Fibroblast of skin of right quadriceps (primary cell): ENCODE measurements at regions not wholly inside any gene's neighbourhood (a gene's known extent, or its start where the extent isn't known, plus 50 kb on each side); places are given as distances from the start of the nearest gene placed in this dataset.
"Not testable (repeated sequence)": the region's sequence is repeated elsewhere in the genome, so short reads cannot be mapped to it uniquely, and the experiment has no call there.

Experiments used
- DNase-seq: peaks from one replicate; pipeline ENCODE4 v3.0.0-alpha.2; 2013

DNA sequence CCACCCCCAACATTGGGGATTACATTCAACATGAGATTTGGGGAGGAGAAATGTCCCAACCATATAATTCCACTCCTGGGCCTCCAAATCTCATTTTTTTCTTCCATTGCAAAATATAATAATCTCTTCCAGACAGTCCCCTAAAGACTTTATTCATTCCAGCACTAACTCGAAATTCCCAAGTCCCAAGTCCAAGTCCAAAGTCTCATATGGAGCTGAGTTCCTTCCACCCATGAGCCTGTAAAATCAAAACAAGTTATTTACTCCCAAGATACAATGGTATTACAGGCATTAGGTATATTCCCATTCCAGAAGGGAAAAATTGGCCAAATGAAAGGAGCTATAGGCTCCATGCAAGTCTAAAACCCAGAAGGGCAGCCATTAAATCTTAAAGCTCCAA lies 56.7 kb downstream of the P2RY1 start:
- no peak for DNase-seq

DNA sequence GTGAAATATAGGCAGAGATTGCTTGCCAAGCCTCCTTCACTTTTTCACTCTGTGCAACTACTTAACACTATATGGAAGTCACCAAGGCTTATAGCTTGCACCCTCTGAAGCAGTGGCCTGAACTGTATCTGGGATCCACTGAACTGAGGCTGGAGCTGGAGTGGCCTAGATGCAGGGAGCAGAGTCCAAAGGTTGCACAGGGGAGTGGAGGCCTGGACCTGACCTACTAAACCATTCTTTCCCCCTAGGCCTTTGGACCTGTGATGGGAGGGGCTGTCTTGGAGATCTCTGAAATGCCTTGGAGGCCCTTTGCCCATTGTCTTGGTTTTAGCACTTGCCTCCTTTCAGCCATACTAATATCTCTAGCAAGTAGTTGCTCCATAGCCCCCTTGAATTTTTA lies 57.5 kb downstream of the P2RY1 start:
- DNase-seq, result no peak

DNA sequence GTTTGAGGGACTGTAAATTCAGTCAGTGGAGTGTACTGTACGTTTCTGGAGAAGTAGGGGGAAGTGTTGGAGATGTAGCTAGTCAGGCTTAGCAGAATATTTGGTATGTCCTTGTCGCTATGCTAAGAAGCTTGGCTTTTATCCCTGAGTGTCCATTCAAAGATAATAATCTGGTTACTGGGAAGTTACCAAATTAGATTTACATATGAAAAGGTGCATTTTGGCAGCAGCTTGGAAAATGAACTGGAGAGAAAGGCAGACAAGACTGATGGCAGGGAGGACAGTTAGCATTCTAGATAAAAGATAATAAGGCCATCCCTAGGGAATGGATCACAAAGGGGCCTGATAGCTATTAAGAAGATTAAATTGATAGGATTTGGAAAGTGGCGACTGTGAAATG lies 58.7 kb downstream of the P2RY1 start:
- no peak for DNase-seq

DNA sequence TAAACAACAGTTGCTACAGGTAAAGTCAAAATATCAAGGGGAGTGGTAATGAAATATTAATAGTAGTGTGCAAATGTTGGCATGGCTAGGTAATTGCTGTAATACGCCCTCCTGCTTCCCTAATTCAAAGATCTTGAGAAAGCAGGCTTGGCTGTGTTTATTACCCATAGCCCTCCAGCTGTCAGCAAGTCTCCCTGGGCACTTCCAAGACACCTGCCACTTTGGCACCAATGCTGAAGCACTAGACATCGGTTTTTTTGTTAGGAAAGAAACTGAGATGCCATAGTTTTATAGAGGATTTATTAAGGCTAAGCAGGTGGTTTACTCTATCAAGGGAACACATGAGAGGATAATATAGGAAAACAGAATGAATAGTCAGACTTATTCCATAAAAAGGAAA lies 64.4 kb downstream of the P2RY1 start:
- no peak for DNase-seq

DNA sequence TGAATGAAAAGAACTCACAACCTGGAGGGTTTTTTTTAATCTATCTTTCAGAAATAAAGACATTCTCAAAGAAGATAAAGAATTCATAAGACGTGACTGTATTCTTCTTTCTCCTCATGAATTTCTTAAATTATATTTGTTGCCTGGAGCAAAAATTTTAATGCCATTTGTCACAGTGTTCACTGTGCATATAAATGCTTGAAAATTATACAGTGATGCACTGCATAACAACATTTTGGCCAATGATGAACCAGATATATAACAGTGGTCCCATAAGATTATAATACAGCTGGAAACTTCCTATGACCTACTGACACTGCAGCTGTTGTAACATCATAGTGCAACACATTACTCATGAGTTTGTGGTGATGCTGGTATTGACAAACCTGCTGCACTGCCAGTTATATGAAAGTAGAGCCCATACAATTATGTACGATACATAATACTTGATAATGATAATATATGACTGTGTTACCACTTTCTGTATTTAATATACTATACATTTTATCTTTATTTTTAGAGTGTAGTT lies 67.3 kb downstream of the P2RY1 start:
- DNase-seq, result no peak

DNA sequence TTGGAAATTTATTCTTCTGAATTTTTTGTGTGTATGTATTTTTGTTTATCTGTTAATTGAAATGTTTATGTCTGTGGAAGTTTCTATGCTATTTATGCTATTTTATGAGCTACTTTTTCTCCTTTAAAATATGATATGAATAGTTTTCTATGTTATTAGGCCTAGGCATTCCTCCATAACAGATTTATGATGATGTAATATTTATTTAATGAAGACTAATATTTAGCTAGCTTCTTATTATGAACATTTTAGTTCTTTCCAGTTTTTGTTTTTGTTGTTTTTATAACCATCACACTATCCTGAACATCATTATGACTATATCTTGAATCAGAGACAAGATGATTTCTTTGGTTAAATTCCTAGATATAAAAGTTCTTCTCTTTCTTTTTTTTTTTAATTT lies 70.7 kb downstream of the P2RY1 start:
- no peak for DNase-seq

DNA sequence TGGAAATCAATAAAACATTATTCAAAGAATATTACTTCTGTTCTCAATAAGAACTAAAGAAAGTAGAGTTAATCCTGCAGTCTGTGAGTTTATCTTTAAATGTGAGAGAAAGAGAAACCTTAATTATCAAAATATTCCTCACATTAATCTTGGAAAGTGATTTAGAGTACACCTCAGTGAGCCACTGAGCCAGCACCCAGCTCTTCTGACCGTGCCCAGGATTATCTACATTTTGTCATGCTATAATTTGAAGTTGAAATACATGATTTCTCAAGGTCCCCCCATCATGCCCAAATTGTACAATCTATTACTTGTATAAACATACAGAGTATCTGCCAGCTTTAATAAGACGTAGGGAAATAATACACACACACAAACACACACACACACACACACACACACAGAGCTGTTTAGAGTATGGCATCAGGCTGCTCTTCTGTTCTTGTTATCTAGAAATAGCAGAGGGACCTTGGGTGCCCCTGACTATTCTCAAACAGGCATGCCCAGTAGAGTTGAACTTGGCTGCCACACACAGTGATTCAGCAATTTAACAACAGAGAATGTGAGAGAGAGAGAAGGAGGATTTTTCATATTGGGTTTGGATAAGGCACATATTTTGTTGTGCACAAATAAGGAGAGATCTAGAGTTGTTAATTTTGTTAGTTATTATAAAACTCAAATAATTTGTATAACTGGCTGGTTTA lies 74.4 kb downstream of the P2RY1 start:
- DNase-seq, result peak; percentile 6

DNA sequence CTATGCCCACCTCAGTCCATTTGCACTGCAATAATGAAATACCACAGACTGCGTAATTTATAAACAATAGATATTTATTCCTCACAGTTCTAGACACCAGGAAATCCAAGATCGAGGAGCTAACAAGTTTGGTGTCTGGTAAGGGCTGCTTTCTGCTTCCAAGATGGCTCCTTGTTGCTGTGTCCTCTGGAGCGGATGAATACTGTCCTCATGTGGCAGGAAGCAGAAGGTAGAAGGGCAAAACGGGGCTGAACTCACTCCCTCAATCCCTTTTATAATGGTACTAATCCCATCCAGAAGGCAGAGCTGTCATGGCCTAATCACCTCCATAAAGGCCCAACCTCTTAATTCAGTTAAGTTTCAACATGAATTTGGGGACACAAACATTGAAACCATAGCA lies 75.3 kb downstream of the P2RY1 start:
- DNase-seq, result no peak

DNA sequence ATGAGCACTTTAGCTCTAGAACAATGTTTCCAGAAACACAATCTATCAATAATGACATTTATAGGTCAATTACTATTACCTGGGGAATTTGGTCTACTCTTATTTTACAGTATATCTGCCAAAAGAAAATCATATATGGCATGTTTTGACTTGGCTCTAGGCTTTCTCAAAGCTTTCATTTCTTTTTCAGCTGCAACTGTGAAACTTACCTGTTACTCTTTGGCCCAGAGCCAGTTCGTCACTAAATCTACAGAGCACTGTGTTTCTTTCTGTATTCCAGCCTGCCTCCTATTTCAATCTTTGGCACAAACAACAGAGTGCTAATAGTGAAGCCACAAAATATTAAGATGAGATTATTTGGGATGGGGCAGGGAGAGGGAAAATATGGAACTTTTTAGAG lies 76.0 kb downstream of the P2RY1 start:
- no peak for DNase-seq

DNA sequence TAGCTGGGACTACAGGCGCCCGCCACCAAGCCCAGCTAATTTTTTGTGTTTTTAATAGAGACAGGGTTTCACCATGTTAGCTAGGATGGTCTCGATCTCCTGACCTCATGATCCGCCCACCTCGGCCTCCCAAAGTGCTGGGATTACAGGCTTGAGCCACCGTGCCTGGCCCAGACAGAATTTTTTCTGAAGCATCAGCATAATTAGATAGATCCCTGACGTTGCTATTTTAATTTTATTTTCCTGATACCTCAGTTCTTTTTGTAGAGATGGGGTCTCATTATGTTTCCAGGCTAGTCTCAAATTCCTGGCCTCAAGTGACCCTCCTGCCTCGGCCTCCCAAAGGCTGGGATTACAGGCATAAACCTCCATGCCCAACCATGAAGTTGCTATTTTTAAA lies 79.8 kb downstream of the P2RY1 start:
- not testable (repeated sequence) for DNase-seq

DNA sequence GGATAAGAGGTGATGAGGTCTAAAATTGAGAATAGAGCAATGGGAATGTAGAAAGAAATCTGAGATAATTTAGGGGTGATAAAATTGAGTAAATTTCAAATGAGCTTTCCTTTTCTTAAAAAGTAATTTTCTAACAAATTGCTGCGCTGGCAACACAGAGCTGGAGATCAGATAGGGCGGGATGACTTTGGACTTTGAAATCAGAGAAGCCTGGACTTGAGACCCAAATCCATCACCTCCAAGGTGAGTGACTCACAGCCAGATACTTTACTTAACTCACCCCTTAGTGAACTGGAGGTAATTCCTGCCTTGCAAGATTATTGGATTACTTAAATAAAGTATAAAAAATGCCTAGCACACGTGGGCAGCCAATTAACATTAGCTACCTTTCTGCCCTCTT lies 80.8 kb downstream of the P2RY1 start:
- no peak for DNase-seq

DNA sequence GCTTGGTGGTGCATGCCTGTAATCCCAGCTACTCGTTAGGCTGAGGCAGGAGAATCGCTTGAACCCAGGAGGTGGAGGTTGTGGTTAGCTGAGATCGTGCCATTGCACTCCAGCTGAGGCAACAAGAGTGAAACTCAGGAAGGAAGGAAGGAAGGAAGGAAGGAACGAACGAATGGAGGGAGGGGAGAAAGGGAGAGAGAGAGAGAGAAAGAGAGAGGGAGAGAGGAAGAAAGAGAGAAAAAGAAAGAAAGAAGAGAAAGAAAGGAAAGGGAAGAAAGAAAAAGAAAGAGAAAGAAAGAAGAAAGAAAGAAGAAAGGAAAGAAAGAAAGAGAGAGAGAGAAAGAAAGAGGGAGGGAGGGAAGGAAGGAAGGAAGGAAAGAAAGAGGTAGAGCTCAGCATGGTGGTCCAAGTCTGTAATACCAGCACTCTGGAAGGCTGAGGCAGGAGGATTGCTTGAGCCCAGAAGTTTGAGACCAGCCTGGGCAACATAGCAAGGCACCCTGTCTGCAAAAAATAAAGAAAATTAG lies 81.9 kb downstream of the P2RY1 start:
- no peak for DNase-seq

DNA sequence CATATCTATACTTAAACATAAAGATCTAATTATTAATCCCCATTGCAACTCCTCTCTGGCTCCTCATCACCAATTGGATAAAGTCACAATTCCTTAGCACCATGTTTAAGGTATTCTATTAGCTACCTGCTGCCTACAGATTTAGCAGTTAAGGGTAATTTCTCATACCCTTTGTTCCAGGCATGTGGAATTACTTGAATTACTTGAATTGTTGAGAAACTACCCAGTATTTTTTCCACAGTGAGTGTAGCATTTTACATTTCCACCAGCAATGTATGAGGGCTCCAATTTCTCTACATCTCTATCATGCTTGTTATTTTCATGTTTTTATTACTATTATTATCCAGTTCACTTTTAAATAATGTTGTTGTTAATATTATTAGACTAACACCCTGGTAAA lies 86.4 kb downstream of the P2RY1 start:
- DNase-seq, result no peak

DNA sequence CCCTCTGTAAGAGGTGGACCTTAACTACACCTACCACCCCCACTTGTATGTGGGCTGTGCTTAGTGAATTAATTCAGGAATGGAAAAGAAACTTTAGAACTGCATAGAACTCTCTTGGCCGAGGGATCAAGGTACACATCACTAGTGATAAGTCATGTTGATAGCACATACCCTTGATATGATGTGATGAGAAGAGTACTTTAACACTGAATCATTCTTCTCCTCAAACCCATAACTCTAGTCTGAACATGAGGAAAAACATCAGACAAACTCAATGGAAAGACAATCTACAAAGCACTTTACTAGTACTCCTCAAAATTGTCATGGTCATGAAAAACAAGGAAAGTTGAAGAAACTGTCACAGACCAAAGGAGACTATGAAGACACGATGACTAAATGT lies 87.6 kb downstream of the P2RY1 start:
- no peak for DNase-seq

DNA sequence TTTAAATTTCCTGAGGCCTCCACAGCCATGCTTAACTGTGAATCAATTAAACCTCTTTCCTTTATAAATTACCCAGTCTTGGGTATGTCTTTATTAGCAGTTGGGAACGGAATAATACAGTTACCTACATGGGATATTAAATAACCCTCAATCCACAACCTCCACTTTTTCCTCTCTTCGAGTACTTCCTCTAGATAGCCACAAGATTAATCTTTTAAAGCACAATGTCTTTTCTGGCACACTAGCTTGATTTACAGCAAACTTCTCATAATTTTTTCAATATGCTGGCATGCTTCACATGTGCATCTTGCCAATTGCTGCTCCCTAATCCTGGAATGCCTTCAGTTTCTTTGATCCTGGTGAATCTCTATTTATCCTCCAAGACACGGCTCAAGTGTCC lies 92.2 kb downstream of the P2RY1 start:
- DNase-seq, result no peak

DNA sequence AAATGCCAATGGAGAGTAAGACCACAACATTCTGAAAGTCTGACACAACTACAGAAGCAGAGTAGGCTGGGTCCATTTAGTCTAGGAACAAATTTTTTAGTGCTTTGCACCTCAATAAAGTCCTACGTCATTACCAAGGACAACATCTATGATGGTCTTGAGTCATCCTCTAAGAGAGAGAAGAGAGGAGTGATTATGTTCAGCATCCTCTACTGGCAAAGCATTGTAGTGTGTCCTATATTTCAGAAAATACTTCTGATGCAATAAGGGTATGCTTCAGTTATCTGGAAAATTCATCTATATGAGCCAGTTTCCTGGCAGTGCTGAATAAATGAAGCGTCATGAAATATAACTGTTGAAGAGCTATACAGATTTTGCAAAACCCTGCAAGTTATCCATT lies 95.6 kb downstream of the P2RY1 start:
- DNase-seq, result no peak

DNA sequence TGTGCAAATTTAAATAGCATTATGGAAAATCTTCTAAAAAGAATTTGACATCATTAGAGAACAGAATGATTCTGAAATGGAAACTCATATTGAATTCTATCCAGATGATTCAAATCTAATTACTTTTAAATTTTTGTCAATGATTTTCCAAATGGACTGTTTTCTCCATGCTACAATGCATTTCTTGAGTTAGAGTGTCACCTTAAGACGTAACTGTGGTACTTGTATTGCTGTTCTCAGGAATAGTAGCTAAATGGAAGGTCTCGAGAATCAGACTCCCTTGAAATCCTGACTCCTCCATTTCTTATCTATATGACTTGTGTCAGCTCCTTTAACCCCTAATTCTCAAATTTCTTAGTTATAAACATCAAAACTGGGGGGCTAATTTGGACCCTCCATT lies 102.3 kb downstream of the P2RY1 start:
- DNase-seq, result no peak

DNA sequence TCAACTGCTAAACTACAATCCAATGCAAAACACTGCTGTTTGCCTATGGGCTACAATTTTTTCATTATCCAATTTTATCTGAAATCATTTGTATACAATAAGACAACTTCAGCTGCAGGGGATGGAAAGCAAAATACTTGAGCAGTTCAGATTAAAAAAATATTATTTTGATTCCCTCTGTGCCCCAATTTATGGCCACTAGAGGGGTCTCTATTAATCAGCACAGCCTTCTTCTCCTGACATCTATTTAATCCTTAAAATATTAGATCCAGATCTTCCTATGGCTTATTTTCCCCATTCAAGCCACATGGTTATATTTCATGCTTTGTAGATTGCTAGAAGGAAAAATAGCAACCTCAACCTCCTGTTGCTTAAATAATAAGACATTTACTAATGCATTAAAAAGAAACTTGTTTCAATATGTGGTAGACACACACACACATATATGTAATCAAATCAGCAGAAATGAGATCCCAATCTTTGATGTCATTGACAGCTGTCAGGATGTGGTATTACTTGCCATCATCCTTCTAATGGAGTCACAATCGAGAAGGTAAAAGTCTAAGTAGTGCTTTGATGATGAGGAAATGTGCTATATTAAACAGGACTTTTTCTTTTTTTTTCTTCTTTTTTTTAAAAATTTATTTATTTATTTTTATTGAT lies 104.2 kb downstream of the P2RY1 start:
- DNase-seq, result no peak

DNA sequence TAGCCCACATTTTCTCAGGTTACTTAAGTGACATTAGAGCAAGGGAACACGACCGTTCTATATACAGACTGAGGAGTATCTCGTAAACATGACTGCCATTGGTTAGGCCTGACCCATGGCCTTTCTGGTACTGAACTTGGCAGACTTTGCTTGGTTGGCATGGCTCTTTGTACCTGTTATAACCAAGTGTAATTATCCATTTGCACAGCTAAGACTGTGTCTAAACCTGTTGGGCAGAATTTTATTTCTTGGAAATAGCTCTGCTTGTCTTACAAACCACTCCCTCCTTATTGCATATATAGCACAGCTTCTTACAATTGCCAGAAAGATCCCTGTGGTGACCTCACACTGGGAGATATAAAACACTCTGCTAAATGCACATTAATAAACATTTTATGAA lies 106.9 kb downstream of the P2RY1 start:
- no peak for DNase-seq

DNA sequence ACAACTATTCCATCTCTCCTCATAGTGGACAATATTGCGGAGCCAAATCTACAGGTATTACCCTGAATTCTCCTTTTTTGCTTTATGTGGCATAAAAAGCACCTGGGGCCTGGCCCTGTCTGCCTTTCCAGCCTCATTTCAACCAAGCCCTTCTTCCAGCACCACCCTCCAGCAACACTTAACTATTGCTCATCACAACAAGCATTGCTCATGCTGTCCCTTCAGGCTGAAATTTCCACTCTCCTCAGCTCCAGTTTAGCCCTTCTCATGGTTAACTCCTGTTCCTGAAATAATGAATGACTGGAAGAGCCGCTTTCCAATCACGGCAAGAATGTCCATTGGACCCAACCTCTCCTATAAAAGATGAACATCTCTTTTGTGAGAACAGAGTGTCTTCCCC lies 107.4 kb downstream of the P2RY1 start:
- DNase-seq, result no peak

DNA sequence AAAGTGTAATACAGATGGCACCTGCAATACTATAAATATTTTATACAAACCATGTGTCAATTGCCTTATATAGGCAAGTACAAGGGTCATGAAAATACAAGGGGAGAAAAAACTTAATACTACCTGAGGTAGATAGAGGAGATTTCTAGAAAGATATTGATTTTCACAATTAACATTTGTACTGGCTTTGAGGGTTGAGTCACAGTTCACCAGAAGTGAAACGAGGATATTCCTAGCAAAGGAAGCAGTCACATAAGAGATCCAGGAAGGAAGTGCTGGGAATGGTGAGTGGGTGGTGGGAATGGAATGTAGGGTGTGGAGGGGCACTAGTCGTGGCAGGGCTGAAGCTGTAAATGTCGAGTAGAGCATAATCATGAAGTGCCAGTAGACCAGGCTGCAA lies 108.7 kb downstream of the P2RY1 start:
- peak; percentile 6 for DNase-seq

DNA sequence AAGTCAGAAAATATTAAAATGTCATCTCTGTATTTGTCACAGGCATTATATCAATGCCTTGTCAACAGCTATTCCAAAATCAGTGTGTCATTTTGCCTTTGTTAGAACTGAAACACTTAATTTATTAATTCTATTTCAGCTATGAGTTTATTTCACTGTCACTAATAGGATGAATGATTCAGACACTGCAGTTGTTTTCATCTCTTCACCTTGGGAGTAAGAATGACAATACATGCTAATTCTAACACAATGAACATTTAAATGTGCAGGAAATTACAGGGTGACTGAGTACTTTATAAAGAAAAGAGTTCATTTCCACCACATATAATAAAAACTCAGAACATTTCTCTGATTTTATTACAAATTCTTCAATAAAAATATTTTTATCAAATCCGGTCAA lies 109.7 kb downstream of the P2RY1 start:
- no peak for DNase-seq

DNA sequence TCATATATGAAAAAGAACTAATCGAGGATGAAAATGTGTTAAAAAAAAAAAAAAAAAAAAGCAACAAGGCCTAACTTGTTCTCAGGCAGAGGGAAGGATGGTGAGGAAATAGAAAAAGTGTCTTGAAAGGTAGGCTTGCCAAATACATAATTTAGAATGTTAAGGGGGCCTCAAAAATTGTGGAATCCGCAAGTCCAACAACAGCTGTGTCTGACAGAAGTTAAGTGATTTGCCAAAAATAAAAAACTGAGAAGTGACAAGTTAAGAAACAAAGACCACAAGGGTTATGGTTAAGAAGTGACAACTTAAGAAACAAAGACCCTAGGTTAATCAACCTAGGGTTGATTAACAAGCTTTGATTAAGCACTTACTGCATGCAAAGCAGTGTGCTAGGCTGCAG lies 110.6 kb downstream of the P2RY1 start:
- DNase-seq, result no peak

DNA sequence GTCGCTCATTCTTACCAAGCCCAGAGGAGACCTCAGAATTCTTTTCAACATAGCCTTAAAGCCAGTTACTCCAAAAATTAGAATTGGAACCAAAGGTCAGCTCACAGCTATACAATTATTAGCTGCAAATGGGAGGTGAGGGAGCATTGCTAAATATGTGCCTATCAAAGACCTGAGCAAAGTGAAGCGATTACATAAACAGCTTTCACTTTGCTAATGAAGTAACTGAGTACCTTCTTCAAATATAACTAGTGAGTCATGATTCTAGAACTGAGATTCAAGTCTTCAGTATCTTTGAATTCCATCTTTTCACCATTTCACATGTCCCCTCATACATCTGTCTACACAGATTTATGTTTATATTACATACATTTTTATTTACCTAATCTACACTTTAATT lies 122.6 kb downstream of the P2RY1 start:
- DNase-seq, result no peak

DNA sequence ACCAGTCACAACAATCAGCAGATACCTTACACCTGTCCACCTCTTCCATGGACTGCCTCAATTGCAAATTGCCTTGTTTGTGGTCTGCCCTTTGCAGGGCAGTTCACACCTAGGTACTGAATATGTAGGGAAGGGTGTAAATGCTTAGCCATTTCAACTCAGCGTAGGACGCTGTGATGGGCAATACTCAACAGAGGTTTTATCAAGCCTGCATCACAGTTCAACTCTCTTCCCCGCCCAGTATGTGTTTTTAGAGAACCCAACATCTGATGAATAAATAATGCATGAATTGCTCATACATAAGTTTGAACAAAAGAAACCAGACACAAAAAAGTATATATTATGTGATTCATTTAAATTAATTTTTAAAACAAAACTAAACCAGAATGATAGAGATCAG lies 124.4 kb downstream of the P2RY1 start:
- no peak for DNase-seq
